Breast epithelium (tissue), 4 donors: ENCODE measurements at regions not wholly inside any gene's neighbourhood (a gene's known extent, or its start where the extent isn't known, plus 50 kb on each side); places are given as distances from the start of the nearest gene placed in this dataset.

Experiments used
- DNase-seq, 2 donors: peaks; one replicate each; pipeline ENCODE4 v3.0.0-alpha.2; 2019; ENCODE audit warnings: low spot score in 2 of 2
- H3K27ac ChIP-seq, 2 donors: fragments of 200-600 bp; sonication (generic) in 1 of 2; one replicate each; pipeline ENCODE4 v1.5.1; 2016 to 2019; ENCODE audit warnings: mild to moderate bottlenecking in 1 of 2
- H3K27me3 ChIP-seq, 2 donors: fragments of 200-600 bp; sonication (generic) in 1 of 2; one replicate each; pipeline versions ENCODE4 v1.5.1 to v1.6.0; 2017 to 2019; ENCODE audit warnings: control low read depth in 1 of 2, mild to moderate bottlenecking in 1 of 2
- H3K36me3 ChIP-seq: fragments of 200-600 bp; one replicate; pipeline ENCODE4 v1.5.1; 2019
- H3K4me1 ChIP-seq, 2 donors: fragments of 200-600 bp; sonication (generic); one replicate each; pipeline ENCODE4 v1.5.1; 2016 to 2019; ENCODE audit warnings: control low read depth in 1 of 2
- H3K4me3 ChIP-seq, 3 donors: fragments of 200-600 bp; sonication (generic); 1 replicate in 2 of 3; 2 replicates in 1 of 3; pipeline ENCODE4 v1.5.1; 2016 to 2019; ENCODE audit warnings: mild to moderate bottlenecking in 3 of 3, moderate library complexity in 2 of 3
- H3K9me3 ChIP-seq, 2 donors: fragments of 200-600 bp; sonication (generic) in 1 of 2; one replicate each; pipeline ENCODE4 v1.5.1; 2016 to 2019; ENCODE audit warnings: control low read depth in 1 of 2
- POLR2A ChIP-seq: fragments of 450-650 bp; IDR thresholded peaks from one replicate; pipeline ENCODE4 v1.6.1; 2016; ENCODE audit warnings: antibody characterized with exemption, mild to moderate bottlenecking, moderate library complexity
- POLR2AphosphoS5 ChIP-seq, 3 donors: sonication (generic); formaldehyde crosslinking; IDR thresholded peaks; one replicate each; pipeline ENCODE4 v1.6.1; 2017; ENCODE audit warnings: antibody characterized with exemption in 3 of 3
- intact Hi-C: fragments of 100-400 bp; cut with DNase I; formaldehyde crosslinking; loops from one replicate; pipeline ENCODE4 v1.15.1; 2023; ENCODE audit warnings: low total_unique reads
- TF ChIP-seq, protein P1 (sequence below), 3 donors: fragments of 450-650 bp; IDR thresholded peaks; one replicate each; pipeline ENCODE4 v1.5.1; 2016 to 2017; ENCODE audit warnings: antibody characterized with exemption in 3 of 3, mild to moderate bottlenecking in 3 of 3, moderate library complexity in 3 of 3

DNA sequence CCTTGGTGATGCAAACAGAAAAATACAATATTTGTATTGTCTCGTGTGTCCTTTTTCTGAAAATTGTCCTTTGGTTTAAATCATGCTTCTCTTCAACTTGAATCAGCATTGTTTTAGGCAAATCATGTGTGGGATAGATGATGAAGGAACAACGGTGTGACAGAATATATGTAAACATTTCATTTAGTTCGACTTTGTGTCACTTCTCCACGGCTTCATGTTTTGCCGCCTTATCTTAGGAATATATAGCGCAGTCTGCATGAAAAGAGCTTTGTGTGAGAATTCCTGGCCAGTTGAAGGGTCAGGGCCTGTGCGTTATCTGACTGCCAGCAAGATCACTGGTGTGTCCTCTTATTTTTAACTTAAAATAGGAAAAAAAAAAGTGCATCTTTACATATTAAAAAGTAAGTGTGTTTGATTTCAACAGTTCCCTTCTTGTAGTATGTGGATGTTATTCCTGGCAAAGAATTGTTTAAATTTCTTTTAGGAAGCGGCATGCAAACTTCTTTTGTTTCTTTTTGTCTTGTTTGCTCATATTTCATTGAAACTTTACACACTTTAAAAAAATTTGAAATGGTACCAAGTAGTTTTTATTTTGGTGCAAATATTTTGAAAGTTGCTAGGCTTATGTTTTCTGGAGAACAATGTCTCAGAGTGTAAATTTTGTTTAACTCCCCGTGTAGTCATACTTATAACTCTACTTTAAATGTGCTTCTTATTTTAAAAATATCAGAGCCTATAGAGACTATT lies 465.2 kb downstream of the USP25 start:
- intact Hi-C loops, result no loop called here
- Histone ChIP-seq H3K27me3 (no peaks in the 10 kb centered on the region), H3K4me1 (no peaks in the 10 kb centered on the region), H3K9me3 (no peaks in the 10 kb centered on the region), H3K27ac (peak overlapping the region; percentile 22 to 81), H3K36me3 (no peaks in the 10 kb centered on the region), H3K4me3 (peak overlapping the region; percentile 40 to 46 (median 41))
- no peak for DNase-seq
- no peak for TF ChIP-seq POLR2AphosphoS5 (IDR thresholded peaks at IDR 0.05)
- TF ChIP-seq POLR2A, result no peak
- TF ChIP-seq, protein P1, sequence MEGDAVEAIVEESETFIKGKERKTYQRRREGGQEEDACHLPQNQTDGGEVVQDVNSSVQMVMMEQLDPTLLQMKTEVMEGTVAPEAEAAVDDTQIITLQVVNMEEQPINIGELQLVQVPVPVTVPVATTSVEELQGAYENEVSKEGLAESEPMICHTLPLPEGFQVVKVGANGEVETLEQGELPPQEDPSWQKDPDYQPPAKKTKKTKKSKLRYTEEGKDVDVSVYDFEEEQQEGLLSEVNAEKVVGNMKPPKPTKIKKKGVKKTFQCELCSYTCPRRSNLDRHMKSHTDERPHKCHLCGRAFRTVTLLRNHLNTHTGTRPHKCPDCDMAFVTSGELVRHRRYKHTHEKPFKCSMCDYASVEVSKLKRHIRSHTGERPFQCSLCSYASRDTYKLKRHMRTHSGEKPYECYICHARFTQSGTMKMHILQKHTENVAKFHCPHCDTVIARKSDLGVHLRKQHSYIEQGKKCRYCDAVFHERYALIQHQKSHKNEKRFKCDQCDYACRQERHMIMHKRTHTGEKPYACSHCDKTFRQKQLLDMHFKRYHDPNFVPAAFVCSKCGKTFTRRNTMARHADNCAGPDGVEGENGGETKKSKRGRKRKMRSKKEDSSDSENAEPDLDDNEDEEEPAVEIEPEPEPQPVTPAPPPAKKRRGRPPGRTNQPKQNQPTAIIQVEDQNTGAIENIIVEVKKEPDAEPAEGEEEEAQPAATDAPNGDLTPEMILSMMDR (IDR thresholded peaks at IDR 0.05), result no peak

DNA sequence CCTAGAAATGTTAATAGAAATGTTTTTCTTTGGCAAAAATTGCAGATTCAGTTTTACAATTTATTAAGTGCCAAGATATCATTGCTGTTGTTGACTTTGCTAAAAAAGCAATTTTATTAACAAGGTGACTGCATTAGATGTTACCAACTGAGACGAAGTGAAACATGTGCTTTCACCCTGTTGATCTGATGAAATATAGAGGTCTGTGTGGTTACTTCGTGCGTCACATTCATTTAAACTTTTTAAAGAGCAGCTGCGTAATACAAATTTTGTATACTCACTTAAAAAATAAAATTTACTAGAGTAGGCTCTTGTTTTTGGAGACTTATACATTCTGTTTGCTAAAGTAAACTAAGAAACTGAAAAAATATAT lies 465.7 kb downstream of the USP25 start:
- H3K4me3 ChIP-seq, result peak overlapping the region; percentile 40 to 46 (median 41)
- no peaks in the 10 kb centered on the region for H3K27me3 ChIP-seq
- peak overlapping the region; percentile 22 to 81 for H3K27ac ChIP-seq
- no peaks in the 10 kb centered on the region for H3K4me1 ChIP-seq
- DNase-seq, result no peak
- intact Hi-C loops, result no loop called here
- TF ChIP-seq, protein P1 (IDR thresholded peaks at IDR 0.05), result no peak
- no peak for TF ChIP-seq POLR2A
- TF ChIP-seq POLR2AphosphoS5 (IDR thresholded peaks at IDR 0.05), result no peak
- H3K9me3 ChIP-seq, result no peaks in the 10 kb centered on the region
- no peaks in the 10 kb centered on the region for H3K36me3 ChIP-seq

DNA sequence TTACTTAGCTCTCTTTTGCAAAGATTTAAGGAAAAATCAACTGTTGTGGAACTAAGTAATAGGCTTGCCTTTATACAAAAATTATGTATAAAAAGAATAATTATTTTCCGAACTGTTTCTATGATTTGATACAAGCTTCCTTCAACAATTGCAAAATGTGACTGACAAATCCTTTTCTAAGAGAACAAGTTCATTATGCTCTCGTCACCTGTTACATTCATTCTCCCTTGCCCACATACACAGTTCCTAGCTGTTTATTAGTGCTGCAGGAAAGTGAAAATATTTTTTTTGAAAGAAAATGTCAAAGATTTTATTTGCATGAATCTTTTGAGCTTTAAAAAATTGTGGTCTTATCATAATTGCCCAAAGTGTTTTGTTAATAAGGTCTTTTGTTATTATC lies 466.2 kb downstream of the USP25 start:
- DNase-seq, result no peak
- no peaks in the 10 kb centered on the region for H3K9me3 ChIP-seq
- H3K27ac ChIP-seq, result peak overlapping the region; percentile 22 to 81
- TF ChIP-seq, protein P1 (IDR thresholded peaks at IDR 0.05), result no peak
- TF ChIP-seq POLR2A, result no peak
- no peak for TF ChIP-seq POLR2AphosphoS5 (IDR thresholded peaks at IDR 0.05)
- no peaks in the 10 kb centered on the region for H3K36me3 ChIP-seq
- intact Hi-C loops, result no loop called here
- H3K4me1 ChIP-seq, result no peaks in the 10 kb centered on the region
- H3K4me3 ChIP-seq, result peak overlapping the region; percentile 40 to 46 (median 41)
- H3K27me3 ChIP-seq, result no peaks in the 10 kb centered on the region

DNA sequence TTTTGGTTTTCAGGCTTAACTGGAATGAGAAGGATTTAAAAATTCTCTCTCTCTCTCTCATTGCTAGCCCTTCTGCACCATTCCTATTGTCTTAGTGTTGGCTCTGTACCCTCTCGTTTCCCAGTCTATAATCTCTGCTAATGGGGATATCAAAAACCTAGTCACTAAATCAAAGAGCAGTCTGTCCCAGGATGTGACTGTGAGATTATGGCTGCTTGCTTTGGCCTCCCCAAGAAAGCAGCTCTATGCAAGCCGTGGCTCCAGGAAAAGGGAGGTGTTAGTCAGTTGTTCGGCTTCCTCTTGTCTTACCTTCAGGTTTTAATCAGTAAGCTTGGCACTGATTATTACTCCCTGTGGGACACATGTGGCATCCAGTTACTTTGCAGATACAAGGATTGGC lies 468.8 kb downstream of the USP25 start:
- no peaks in the 10 kb centered on the region for H3K9me3 ChIP-seq
- no peak overlapping the region for H3K27ac ChIP-seq
- DNase-seq, result no peak
- intact Hi-C loops, result no loop called here
- H3K4me1 ChIP-seq, result no peaks in the 10 kb centered on the region
- no peak overlapping the region for H3K4me3 ChIP-seq
- no peak for TF ChIP-seq POLR2AphosphoS5 (IDR thresholded peaks at IDR 0.05)
- TF ChIP-seq POLR2A, result no peak
- TF ChIP-seq, protein P1 (IDR thresholded peaks at IDR 0.05), result no peak
- H3K27me3 ChIP-seq, result no peaks in the 10 kb centered on the region
- H3K36me3 ChIP-seq, result no peaks in the 10 kb centered on the region

DNA sequence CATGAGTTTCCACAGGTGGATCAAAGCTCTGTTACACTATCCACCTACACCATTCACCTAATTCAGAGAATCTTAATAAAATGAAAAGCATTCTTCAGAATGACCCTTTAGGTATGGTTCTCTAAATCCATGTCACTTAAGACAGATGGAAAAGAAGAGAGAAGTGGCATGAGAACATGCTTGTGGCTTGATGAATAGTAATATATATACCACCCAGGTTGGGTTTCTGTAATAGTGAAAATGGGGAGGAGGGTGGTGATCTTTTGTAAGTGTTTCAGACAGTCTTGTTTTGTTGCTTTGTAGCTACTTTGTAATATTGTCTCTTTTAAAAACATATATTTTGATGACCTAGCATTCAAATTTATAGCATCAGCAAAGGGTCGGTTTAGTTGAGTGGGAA lies 469.8 kb downstream of the USP25 start:
- no peaks in the 10 kb centered on the region for H3K36me3 ChIP-seq
- H3K4me1 ChIP-seq, result no peaks in the 10 kb centered on the region
- TF ChIP-seq POLR2A (no peak), POLR2AphosphoS5 (IDR thresholded peaks at IDR 0.05) (no peak)
- TF ChIP-seq, protein P1 (IDR thresholded peaks at IDR 0.05), result no peak
- H3K27me3 ChIP-seq, result no peaks in the 10 kb centered on the region
- DNase-seq, result no peak
- no peak overlapping the region for H3K4me3 ChIP-seq
- intact Hi-C loops, result no loop called here
- no peaks in the 10 kb centered on the region for H3K9me3 ChIP-seq
- H3K27ac ChIP-seq, result no peak overlapping the region
